ENCODE measurements at regions not wholly inside any gene's neighbourhood (a gene's known extent, or its start where the extent isn't known, plus 50 kb on each side); places are given as distances from the start of the nearest gene placed in this dataset.

DNA sequence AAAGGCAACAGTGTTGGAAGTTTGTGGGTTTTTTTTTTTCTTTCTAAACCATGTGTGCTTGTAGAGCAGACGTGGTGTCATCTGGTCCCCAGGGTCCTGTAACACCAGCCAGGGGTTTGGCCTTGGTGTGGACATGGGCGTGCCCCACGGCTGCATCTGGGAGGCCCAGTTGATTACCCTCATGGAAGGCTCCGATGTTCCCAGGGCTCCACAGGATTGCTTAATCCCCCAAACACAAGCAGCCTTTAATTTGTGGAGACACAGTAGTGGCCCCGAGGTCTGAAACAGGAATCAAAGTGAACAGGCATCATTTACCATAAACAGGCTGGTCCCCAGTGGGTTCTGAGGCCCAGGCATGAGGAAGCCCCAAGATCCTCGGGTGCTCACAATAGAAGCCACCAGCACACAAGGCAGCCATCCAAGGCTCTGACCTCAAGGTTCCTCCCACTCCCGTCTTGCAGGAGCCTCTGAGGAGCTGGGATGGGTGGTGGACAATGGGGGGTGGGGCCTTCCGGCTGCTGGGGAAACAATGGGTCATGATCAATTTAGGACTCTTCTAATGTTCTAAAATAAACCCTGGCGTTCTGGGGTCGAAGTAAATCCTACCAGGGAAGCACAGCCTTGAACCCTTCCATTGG is 115.0 kb upstream of the CD82 start:
- 54% methylated on average over 10 of the region's 10 CpGs for WGBS

DNA sequence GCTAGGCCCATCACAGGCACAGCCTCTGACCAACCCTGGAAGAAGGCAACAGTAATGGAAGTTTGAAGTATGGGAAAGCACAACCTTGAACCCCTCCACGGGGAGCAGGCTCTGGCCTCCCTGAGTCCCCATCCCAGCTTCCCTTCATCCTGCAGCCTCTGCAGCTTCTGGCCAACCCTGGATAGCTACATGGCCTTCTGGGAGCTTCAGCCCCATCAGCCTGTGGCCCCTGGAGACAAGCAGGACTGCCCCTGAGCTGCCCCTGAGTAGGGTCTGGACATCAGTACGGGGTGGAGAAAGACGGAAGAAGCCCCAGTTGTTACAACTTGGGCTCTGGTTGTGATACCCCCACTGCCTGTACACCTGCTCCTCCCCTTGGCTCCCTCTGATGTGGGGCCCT is 113.8 kb upstream of the CD82 start:
- H3K27me3 ChIP-seq: peaks cover 3% of the 10 kb centered on the region
- H3K36me3 ChIP-seq: no peaks in the 10 kb centered on the region
- H3K4me3 ChIP-seq: no peak overlapping the region
- H3K4me1 ChIP-seq: no peaks in the 10 kb centered on the region
- H3K27ac ChIP-seq: no peak overlapping the region
- TF ChIP-seq CTCF (IDR thresholded peaks at IDR 0.05): no peak
- no peak for TF ChIP-seq POLR2A (IDR thresholded peaks at IDR 0.05)
- peak in 1 of 2 donors; percentile 14 for DNase-seq (ENCODE audit: low spot score in 2 of 2)
- no peaks in the 10 kb centered on the region for H3K9me3 ChIP-seq
- 90% methylated on average over 3 of the region's 3 CpGs for WGBS

More for the DNA sequence above, 115.0 kb upstream of the CD82 start:
- DNase-seq (ENCODE audit: low spot score in 2 of 2): peak in 1 of 2 donors; percentile 48
- Histone ChIP-seq H3K4me1 (peaks cover 3% of the 10 kb centered on the region), H3K9me3 (no peaks in the 10 kb centered on the region), H3K4me3 (no peak overlapping the region), H3K36me3 (no peaks in the 10 kb centered on the region), H3K27me3 (peaks cover 3% of the 10 kb centered on the region), H3K27ac (no peak overlapping the region)
- TF ChIP-seq POLR2A (IDR thresholded peaks at IDR 0.05) (no peak), POLR2AphosphoS5 (IDR thresholded peaks at IDR 0.05) (no peak), EP300 (IDR thresholded peaks at IDR 0.05) (no peak), CTCF (IDR thresholded peaks at IDR 0.05) (no peak)

- Histone ChIP-seq H3K27ac (no peak overlapping the region), H3K27me3 (no peaks in the 10 kb centered on the region), H3K4me3 (no peak overlapping the region), H3K4me1 (no peaks in the 10 kb centered on the region), H3K36me3 (no peaks in the 10 kb centered on the region), H3K9me3 (no peaks in the 10 kb centered on the region)
- WGBS: 73% methylated on average over 10 of the region's 10 CpGs
- peak in 1 of 2 donors; percentile 42 for DNase-seq (ENCODE audit: low spot score in 2 of 2)
- TF ChIP-seq POLR2AphosphoS5 (IDR thresholded peaks at IDR 0.05) (no peak), POLR2A (IDR thresholded peaks at IDR 0.05) (no peak), EP300 (IDR thresholded peaks at IDR 0.05) (no peak), CTCF (IDR thresholded peaks at IDR 0.05) (no peak)
These were observed 112.5 kb upstream of the CD82 start for GRCh38 chr11:44452827-44453572.

DNA sequence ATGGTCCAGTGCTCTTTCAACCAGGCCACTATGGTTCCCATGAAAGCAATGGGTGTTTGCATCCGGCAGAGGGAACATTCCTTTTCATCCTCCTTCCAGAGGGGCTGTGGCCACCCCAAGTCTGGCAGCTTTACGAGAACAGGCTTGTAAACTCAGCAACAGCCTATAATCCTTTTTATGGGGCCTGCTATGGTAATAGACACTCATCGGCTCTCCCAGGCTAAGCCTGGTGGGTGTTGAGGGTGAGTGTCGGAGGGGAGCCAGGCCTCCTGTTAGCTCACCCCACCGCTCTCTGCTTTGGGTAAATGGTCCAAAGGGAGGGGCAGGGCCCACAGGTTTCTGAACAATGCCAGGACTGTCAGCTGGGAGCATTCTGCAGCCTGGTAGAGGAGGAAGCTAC is 111.6 kb upstream of the CD82 start:
- WGBS: 100% methylated on average over 3 of the region's 5 CpGs
- peak in 1 of 2 donors; percentile 31 for DNase-seq (ENCODE audit: low spot score in 2 of 2)
- no peaks in the 10 kb centered on the region for H3K27me3 ChIP-seq
- no peak overlapping the region for H3K27ac ChIP-seq
- no peak overlapping the region for H3K4me3 ChIP-seq
- no peak for TF ChIP-seq CTCF (IDR thresholded peaks at IDR 0.05)
- no peak for TF ChIP-seq EP300 (IDR thresholded peaks at IDR 0.05)
- TF ChIP-seq POLR2A (IDR thresholded peaks at IDR 0.05): no peak
- no peak for TF ChIP-seq POLR2AphosphoS5 (IDR thresholded peaks at IDR 0.05)
- H3K36me3 ChIP-seq: no peaks in the 10 kb centered on the region
- H3K4me1 ChIP-seq: no peaks in the 10 kb centered on the region
- no peaks in the 10 kb centered on the region for H3K9me3 ChIP-seq

DNA sequence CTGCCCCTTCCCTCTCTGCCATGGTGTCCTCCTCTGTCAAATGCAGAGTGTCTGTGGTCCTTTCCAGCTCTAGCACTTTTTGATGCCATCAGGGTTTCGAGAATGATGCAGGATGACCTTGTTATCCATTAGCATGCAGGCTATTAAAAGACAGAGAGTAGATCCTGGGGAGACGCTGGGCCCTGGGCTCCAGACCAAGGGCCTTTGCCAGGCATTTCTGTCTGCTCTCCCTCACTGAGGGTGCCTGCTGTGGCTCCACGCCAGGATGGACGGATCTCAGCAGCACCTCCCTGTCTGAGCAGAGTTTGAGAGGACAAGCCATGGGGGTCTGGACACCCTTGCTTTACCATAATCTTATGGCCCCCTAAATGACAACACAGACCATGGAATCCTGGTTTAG is 110.8 kb upstream of the CD82 start:
- 54% methylated on average over 3 of the region's 4 CpGs for WGBS

More for the DNA sequence above, 110.8 kb upstream of the CD82 start:
- no peaks in the 10 kb centered on the region for H3K27me3 ChIP-seq
- no peak overlapping the region for H3K27ac ChIP-seq
- no peaks in the 10 kb centered on the region for H3K4me1 ChIP-seq
- no peaks in the 10 kb centered on the region for H3K36me3 ChIP-seq
- DNase-seq (ENCODE audit: low spot score in 2 of 2): peak in 1 of 2 donors; percentile 30
- no peak overlapping the region for H3K4me3 ChIP-seq
- no peaks in the 10 kb centered on the region for H3K9me3 ChIP-seq
- TF ChIP-seq POLR2AphosphoS5 (IDR thresholded peaks at IDR 0.05) (no peak), CTCF (IDR thresholded peaks at IDR 0.05) (no peak), EP300 (IDR thresholded peaks at IDR 0.05) (no peak), POLR2A (IDR thresholded peaks at IDR 0.05) (no peak)

All from suprapubic skin (tissue), 4 donors.